B cell (primary cell): ENCODE measurements at regions not wholly inside any gene's neighbourhood (a gene's known extent, or its start where the extent isn't known, plus 50 kb on each side); places are given as distances from the start of the nearest gene placed in this dataset.

Experiments
- EZH2 ChIP-seq: IDR thresholded peaks from 2 replicates; pipeline ENCODE4 v1.6.1; 2012; ENCODE audit warnings: borderline replicate concordance, low read depth, mild to moderate bottlenecking, moderate library complexity, low read length; ENCODE audit not compliant: insufficient read depth, poor library complexity, severe bottlenecking
- TF ChIP-seq, protein P1 (sequence below): fragments of 200-600 bp; IDR thresholded peaks from one replicate; pipeline ENCODE4 v1.8.0; 2022; ENCODE audit warnings: antibody characterized with exemption, mild to moderate bottlenecking

DNA sequence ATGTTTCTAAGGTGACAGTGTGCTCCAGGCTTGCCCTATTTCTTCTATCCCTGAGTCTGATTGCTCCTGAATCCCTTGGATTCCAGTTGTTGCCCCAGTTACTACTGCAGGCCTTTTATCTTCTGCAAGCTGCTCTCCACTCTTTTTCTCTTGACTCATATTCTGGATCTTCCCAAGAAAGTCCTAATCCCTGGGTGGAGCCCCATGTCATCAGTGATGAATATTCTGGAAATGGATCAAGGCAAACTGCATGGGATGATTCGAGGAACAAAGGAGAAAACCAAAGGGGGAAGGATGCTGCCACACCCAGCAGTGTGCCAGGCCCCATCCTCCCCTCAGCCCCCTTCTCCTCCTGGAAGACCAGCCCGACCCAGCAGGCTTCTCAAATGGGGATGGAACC, 63.3 kb upstream of the ATP2B4 start:
- no peak for TF ChIP-seq EZH2
- TF ChIP-seq, protein P1, sequence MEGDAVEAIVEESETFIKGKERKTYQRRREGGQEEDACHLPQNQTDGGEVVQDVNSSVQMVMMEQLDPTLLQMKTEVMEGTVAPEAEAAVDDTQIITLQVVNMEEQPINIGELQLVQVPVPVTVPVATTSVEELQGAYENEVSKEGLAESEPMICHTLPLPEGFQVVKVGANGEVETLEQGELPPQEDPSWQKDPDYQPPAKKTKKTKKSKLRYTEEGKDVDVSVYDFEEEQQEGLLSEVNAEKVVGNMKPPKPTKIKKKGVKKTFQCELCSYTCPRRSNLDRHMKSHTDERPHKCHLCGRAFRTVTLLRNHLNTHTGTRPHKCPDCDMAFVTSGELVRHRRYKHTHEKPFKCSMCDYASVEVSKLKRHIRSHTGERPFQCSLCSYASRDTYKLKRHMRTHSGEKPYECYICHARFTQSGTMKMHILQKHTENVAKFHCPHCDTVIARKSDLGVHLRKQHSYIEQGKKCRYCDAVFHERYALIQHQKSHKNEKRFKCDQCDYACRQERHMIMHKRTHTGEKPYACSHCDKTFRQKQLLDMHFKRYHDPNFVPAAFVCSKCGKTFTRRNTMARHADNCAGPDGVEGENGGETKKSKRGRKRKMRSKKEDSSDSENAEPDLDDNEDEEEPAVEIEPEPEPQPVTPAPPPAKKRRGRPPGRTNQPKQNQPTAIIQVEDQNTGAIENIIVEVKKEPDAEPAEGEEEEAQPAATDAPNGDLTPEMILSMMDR = no peak
